HepG2 (cell line): ENCODE measurements at regions not wholly inside any gene's neighbourhood (a gene's known extent, or its start where the extent isn't known, plus 50 kb on each side); places are given as distances from the start of the nearest gene placed in this dataset.

ENCODE experiments used
- ATAC-seq: fragments of 200-7000 bp; cut with Tn5 transposase; 3 replicates; pipeline ENCODE4 v1.9.1; 2020; ENCODE audit warnings: mild to moderate bottlenecking, moderate library complexity
- BruUV-seq: library from RNA; stranded (reverse); fragments of 400-500 nt; replicated peaks from 2 replicates; lab custom pipeline; 2021; lab: Mats Ljungman, UMichigan
- CTCF ChIA-PET: fragments of 300-600 bp; formaldehyde crosslinking; extraction: SDS; loops from one replicate; lab custom pipeline; 2021; ENCODE audit warnings: low total read pairs, inconsistent platforms, low intra/inter-chr PET ratio; lab: Yijun Ruan, JAX
- POLR2A ChIA-PET: fragments of 350-600 bp; sonication (Branson Sonifier 250); formaldehyde crosslinking; loops from one replicate; lab custom pipeline; 2020; ENCODE audit warnings: antibody characterized with exemption, inconsistent platforms; lab: Yijun Ruan, JAX
- DNase-seq: peaks from one replicate; pipeline ENCODE4 v3.0.0-alpha.2; 2015; ENCODE audit warnings: low spot score
- FAIRE-seq: peaks from 3 replicates; lab custom pipeline; 2011; peaks lifted over from hg19 to GRCh38; lab: Jason Lieb, UNC
- H2AFZ ChIP-seq: one replicate; pipeline ENCODE4 v1.6.1; 2011; ENCODE audit warnings: low read length, inconsistent platforms
- H3K27ac ChIP-seq: fragments of 300-600 bp; 3 replicates; pipeline ENCODE4 v1.8.0; 2011; ENCODE audit warnings: mixed run types, mild to moderate bottlenecking, mixed read lengths, low read length, inconsistent platforms; ENCODE audit not compliant: insufficient read depth; ENCODE audit errors: extremely low read length
- H3K27me3 ChIP-seq, 2 experiments: fragments of 200-600 bp in 1 of 2; 2 replicates in 1 of 2; 3 replicates in 1 of 2; pipeline versions ENCODE4 v1.6.0 to v1.8.0; 2011; ENCODE audit warnings: low read length in 2 of 2, mild to moderate bottlenecking in 2 of 2, moderate library complexity in 2 of 2, inconsistent platforms in 1 of 2; ENCODE audit not compliant: insufficient read depth in 2 of 2, control insufficient read depth in 1 of 2
- H3K36me3 ChIP-seq, 2 experiments: fragments of 200-600 bp in 1 of 2; replicated peaks in 1 of 2; 2 replicates in 1 of 2; 3 replicates in 1 of 2; pipeline versions ENCODE4 v1.5.1 to v1.8.0; 2011; ENCODE audit warnings: low read length in 2 of 2, inconsistent platforms in 1 of 2; ENCODE audit not compliant: insufficient read depth in 2 of 2, control insufficient read depth in 1 of 2
- H3K4me1 ChIP-seq: 2 replicates; pipeline ENCODE4 v1.5.1; 2012; ENCODE audit warnings: low read length, inconsistent platforms; ENCODE audit not compliant: insufficient read depth
- H3K4me2 ChIP-seq: 2 replicates; pipeline ENCODE4 v1.6.0; 2011; ENCODE audit warnings: low read depth, low read length, inconsistent platforms
- H3K4me3 ChIP-seq, 3 experiments: fragments of 200-600 bp in 1 of 3; sonication (generic), shearing (Covaris generic) in 1 of 3; replicated peaks in 1 of 3; 2 replicates each; pipeline ENCODE4 v1.5.1; 2011 to 2016; ENCODE audit warnings: low read length in 3 of 3, inconsistent platforms in 2 of 3, low read depth in 2 of 3, mild to moderate bottlenecking in 2 of 3, control low read depth in 1 of 3, mixed read lengths in 1 of 3; ENCODE audit not compliant: insufficient read depth in 1 of 3
- H3K79me2 ChIP-seq: one replicate; pipeline ENCODE4 v1.6.1; 2011; ENCODE audit warnings: low read length, inconsistent platforms; ENCODE audit not compliant: insufficient read depth
- H3K9ac ChIP-seq: 2 replicates; pipeline ENCODE4 v1.6.0; 2011; ENCODE audit warnings: mild to moderate bottlenecking, low read depth, low read length, inconsistent platforms; ENCODE audit not compliant: insufficient read depth
- H3K9me3 ChIP-seq: 2 replicates; pipeline ENCODE4 v1.5.1; 2012; ENCODE audit warnings: mild to moderate bottlenecking, low read length
- H4K20me1 ChIP-seq: 2 replicates; pipeline ENCODE4 v1.6.0; 2011; ENCODE audit warnings: inconsistent platforms, mild to moderate bottlenecking, low read length, moderate library complexity; ENCODE audit not compliant: insufficient read depth
- CCDC6 ChIP-seq: sonication (generic); formaldehyde crosslinking; IDR thresholded peaks from 2 replicates; pipeline ENCODE4 v1.8.1; 2022; ENCODE audit warnings: mild to moderate bottlenecking, missing genetic modification reagents, moderate library complexity
- FOXK1 ChIP-seq: sonication (generic); formaldehyde crosslinking; IDR thresholded peaks from 2 replicates; pipeline ENCODE4 v1.4.0; 2020; ENCODE audit warnings: low read depth, missing genetic modification reagents, borderline replicate concordance
- JUN ChIP-seq: sonication (generic); formaldehyde crosslinking; IDR thresholded peaks from 2 replicates; pipeline ENCODE4 v1.4.0; 2020; ENCODE audit warnings: mild to moderate bottlenecking, missing genetic modification reagents
- KLF16 ChIP-seq, 2 experiments: sonication (generic) in 1 of 2; formaldehyde crosslinking in 1 of 2; IDR thresholded peaks; 2 replicates each; pipeline versions ENCODE4 v1.6.1 to v1.8.0; 2016 to 2023; ENCODE audit warnings: missing genetic modification reagents in 2 of 2, missing compliant biosample characterization in 1 of 2
- NAIF1 ChIP-seq: sonication (generic); formaldehyde crosslinking; IDR thresholded peaks from 2 replicates; pipeline ENCODE4 v1.5.0; 2020; ENCODE audit warnings: mild to moderate bottlenecking, missing genetic modification reagents, borderline replicate concordance
- U2AF2 ChIP-seq: fragments of 200-400 bp; formaldehyde crosslinking; IDR thresholded peaks from 2 replicates; pipeline ENCODE4 v1.6.1; 2017; ENCODE audit warnings: low read depth, mild to moderate bottlenecking, low read length
- ZFP36L2 ChIP-seq: sonication (generic); formaldehyde crosslinking; IDR thresholded peaks from 2 replicates; pipeline ENCODE4 v1.4.0; 2020; ENCODE audit warnings: missing genetic modification reagents
- ZNF124 ChIP-seq: sonication (generic); formaldehyde crosslinking; IDR thresholded peaks from 2 replicates; pipeline ENCODE4 v1.4.0; 2020; ENCODE audit warnings: missing genetic modification reagents
- ZNF205 ChIP-seq: IDR thresholded peaks from 2 replicates; pipeline ENCODE4 v1.6.1; 2018; ENCODE audit warnings: missing biosample characterization, missing genetic modification reagents
- ZNF3 ChIP-seq: IDR thresholded peaks from 2 replicates; pipeline ENCODE4 v1.7.0; 2017; ENCODE audit warnings: inconsistent platforms
- ZNF354B ChIP-seq: sonication (generic); formaldehyde crosslinking; IDR thresholded peaks from 2 replicates; pipeline ENCODE4 v1.8.0; 2022; ENCODE audit warnings: mild to moderate bottlenecking, missing genetic modification reagents
- ZNF546 ChIP-seq: sonication (generic); formaldehyde crosslinking; conservative IDR thresholded peaks from 2 replicates; pipeline ENCODE4 v1.8.1; 2023; ENCODE audit warnings: mild to moderate bottlenecking, missing genetic modification reagents
- ZNF672 ChIP-seq: sonication (generic); formaldehyde crosslinking; IDR thresholded peaks from 2 replicates; pipeline ENCODE4 v1.8.1; 2022; ENCODE audit warnings: missing genetic modification reagents
- WGBS: methylation state at CpG from one replicate; pipeline ENCODE4 v1.1.6; 2017; ENCODE audit warnings: low lambda C conversion rate; 5-methylcytosine and 5-hydroxymethylcytosine counted together
- in situ Hi-C: cut with HindIII; loops from 2 replicates; pipeline ENCODE4 v1.10.0; 2017; ENCODE audit warnings: low pct_unique_long_range_greater_than_20kb; ENCODE audit not compliant: extremely low pct_ligation_motif_present
- intact Hi-C: fragments of 100-400 bp; cut with micrococcal nuclease; formaldehyde crosslinking; loops from one replicate; pipeline ENCODE4 v1.10.0; 2022; ENCODE audit not compliant: unreplicated experiment

- TF ChIP-seq ZNF546 (no peak), ZNF124 (no peak)
Observed at GRCh38 chr12:43281563-43281962, 270.4 kb downstream of the ADAMTS20 start (continued).

GRCh38 chr12:43278541-43278832 is 273.5 kb downstream of the ADAMTS20 start:
- Histone ChIP-seq H3K36me3 (no peaks in the 10 kb centered on the region), H3K4me2 (no peak overlapping the region), H3K9ac (no peak overlapping the region), H3K9me3 (no peaks in the 10 kb centered on the region), H3K27me3 (no peaks in the 10 kb centered on the region), H3K4me3 (no peak overlapping the region), H3K4me1 (no peaks in the 10 kb centered on the region), H2AFZ (no peak overlapping the region), H4K20me1 (no peaks in the 10 kb centered on the region), H3K79me2 (no peaks in the 10 kb centered on the region), H3K27ac (no peak overlapping the region)
- DNase-seq = no peak
- no peak for TF ChIP-seq ZFP36L2 (CRISPR knock-in tag)
- no peak for TF ChIP-seq KLF16 (CRISPR knock-in tag; IDR thresholded peaks at IDR 0.05)
- TF ChIP-seq U2AF2 = no peak
- no peak for TF ChIP-seq CCDC6 (CRISPR knock-in tag)
- no peak for TF ChIP-seq ZNF205 (CRISPR knock-in tag)
- TF ChIP-seq ZNF3 = no peak
- no peak for TF ChIP-seq NAIF1 (CRISPR knock-in tag)
- TF ChIP-seq ZNF672 = no peak
- no peak for TF ChIP-seq JUN
- TF ChIP-seq ZNF354B (CRISPR knock-in tag) = no peak
- TF ChIP-seq FOXK1 (CRISPR knock-in tag) = no peak
- CTCF ChIA-PET = no interaction called here
- in situ Hi-C loops (no loop called here), intact Hi-C loops (no loop called here)
- POLR2A ChIA-PET = no interaction called here
- no peak for ATAC-seq
- no peak for FAIRE-seq
- WGBS = 11% methylated on average over 3 of the region's 3 CpGs
- no TSS peak for BruUV-seq
